HG02642 (cell line): ENCODE measurements at regions not wholly inside any gene's neighbourhood (a gene's known extent, or its start where the extent isn't known, plus 50 kb on each side); places are given as distances from the start of the nearest gene placed in this dataset.

ENCODE experiments used
- ATAC-seq: cut with Tn5 transposase; IDR thresholded peaks from one replicate; pipeline ENCODE4 v1.9.1; 2021; ENCODE audit warnings: mild to moderate bottlenecking; ENCODE audit not compliant: unreplicated experiment, poor library complexity

DNA sequence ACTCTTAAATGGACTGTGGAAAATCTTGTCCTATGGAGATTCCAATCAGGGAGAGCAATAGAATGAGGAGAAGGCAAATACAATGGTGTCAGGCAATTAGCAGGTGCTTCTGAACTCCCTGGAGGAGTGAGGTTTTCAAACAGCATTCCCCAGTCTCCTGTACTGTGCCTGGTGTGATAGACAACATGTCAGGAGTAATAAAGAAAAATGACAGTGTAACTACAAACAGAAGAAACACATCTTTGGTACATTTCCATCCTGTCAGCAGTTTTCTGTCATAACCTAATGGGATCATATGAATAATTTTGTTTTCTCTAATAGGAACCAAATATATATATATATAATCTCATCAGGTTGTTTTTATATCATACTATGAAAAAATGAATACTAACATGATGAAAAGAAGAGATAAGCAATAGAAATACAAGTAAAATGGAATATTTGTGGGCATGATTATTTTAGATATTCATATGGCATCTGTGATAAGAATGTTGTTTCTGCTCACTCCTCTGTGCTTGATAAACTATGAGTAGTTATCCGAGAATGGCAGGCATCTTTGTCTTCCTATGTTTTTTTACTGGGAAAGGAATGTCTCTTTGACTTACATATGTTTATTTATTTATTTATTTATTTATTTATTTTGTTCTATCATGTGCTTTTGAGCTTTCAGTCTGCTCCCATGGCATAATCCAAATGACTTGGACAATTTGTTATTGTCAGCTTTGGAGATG, 441.7 kb downstream of the TXNL1 start:
- no peak for ATAC-seq

DNA sequence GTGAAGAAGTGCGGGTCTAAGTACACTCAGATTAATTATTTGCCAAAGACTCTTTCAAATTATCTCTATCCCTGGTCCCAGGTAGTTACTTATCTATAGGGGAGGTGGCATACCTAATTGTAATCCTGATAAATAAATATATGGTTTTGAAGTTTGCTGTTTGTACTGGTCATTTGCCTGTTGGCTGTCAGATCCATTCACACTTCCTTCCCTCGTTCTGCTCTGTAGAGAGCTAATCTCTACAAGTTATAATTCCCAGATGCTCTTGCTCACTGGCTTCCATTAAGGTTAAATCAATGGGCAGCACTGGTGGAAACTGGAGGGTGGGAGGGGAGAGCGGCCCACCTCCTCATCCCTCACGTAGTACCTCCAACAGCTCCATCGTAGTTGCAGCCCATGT, 447.1 kb downstream of the TXNL1 start:
- ATAC-seq: no peak

DNA sequence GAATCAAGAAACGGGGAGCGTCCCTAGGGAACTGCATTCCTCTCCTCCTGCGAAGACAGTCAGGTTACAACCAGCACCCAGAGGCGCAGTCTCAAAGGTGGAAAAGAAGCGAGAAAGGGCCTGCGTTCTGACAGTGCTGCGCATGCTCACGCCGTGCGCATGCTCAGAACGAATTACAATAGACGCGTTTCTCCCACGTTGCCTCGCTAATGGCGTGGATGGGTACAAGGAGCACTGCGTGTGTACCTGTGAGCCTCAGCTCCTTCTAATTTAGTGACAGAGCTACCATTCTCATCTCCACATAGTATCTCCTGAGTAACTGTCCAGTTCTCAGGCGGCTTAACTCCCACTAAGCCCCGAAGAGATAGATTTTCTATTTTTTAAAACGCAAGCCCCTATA, 448.8 kb downstream of the TXNL1 start:
- no peak for ATAC-seq

DNA sequence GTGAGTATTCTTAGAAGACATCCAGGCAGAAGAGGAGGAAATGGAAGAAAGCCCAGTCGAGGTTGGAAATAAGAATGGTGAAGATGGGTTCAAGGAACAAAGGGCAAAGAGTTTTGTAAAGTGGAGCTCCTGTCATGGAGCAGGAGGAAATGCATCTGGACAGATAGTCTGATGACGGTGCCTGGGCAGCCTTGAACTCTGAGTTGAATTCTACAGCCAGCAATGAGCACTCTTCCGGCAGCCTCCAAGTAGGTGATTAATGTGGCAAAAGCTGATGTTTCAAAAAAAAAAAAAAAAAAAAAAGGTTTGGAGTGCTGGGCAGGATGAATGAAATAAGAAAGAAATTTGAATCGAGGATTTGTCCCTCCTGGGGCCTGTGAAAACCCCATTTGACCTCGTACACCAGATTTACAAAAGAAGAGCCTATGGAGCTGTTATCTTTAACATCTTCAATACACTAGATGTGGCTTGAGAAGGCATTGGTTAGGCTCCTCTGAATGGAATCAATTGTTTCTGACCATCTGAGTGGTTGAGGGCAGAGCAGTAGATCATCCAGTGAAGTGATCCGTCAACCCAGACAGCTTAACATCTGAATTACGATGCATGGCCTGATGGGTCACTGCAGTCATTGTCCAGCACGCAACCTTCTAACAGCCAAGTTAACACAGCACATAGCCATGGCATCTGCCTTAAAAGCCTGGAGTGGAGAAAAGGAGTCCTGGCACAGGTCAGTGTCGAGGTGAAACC, 449.7 kb downstream of the TXNL1 start:
- ATAC-seq: no peak

DNA sequence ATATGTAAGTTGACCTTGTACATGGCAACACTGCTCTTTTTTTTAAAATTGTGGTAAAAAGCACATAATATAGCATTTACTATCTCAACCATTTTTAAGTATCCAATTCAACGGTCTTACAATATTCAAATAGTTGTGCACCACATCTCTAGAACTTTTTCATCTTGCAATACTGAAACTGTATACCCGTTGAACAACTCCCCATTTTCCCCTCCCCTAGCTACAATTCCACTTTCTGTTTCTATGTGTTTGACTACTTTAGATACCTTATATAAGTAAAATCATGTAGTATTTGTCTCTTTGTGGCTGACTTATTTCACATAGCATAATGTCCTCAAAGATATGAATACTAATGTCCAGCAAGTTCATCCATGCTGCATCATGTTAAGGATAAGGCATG, 452.1 kb downstream of the TXNL1 start:
- no peak for ATAC-seq

DNA sequence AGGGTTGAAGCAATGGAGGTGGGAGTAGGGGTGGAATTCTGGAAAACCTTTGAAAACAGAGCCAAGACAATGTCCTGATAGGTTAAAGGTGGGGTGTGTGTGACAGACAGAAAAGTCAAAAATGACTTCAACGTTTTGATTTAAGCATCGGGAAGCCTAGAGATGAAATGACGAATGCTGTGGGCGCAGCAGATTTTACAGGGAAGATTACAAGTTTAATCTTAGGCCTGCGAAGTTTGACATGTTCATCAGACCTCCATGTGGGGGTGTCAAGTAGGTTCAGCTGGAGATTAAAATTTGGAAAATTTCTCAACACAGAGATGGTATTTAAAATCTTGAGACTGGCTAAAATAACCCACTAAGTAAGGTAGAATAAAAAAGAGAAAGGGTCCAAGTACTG, 453.3 kb downstream of the TXNL1 start:
- no peak for ATAC-seq

DNA sequence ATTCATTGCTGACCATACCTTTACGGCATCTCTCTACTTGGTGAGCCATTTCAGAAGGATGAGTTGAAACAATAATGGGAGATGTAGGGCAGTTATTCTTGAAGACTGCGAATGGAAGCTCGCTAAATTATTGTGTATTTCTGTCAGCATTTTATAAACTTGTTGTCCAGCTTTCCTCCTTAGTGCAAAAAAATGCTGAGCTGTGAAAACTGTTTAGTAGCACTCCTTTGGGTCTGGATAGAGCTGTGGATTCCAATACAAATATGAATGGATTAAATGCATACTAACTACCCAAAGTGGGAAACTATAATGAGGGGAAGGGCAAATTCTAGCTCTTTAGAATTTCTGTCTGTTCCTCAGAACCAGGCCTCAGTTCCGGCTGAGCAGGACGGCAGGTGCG, 461.6 kb downstream of the TXNL1 start:
- ATAC-seq: no peak

DNA sequence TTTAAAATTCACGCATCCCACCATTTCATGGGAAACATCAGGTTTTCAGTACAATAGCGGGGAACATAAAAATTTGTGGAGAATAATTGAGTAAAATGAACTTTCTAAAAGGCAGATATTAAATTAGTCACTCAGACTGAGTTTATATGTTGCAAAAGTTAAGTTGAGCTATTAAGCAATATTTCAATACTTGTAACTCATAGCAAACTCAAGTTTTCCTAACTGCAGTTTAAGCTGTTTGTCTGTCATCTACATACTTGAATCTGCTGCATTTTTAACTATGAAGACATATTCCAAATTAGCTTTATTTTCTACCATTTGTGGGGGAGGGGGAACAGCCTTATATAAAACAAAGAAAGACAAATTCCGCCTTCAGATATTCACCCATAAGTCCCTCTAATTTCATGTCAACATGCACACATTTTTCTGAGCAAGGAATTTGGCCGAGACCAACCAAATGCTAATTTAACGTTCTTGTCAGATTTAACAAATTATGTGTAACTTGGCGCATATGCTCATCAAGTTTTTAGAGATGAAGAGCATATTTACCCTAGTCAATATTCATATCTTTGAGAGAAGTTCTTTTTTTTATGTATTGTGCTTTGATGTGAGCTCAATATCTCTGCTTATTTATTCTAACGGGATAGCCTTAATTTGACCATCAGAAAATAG, 462.9 kb downstream of the TXNL1 start:
- ATAC-seq: no peak

DNA sequence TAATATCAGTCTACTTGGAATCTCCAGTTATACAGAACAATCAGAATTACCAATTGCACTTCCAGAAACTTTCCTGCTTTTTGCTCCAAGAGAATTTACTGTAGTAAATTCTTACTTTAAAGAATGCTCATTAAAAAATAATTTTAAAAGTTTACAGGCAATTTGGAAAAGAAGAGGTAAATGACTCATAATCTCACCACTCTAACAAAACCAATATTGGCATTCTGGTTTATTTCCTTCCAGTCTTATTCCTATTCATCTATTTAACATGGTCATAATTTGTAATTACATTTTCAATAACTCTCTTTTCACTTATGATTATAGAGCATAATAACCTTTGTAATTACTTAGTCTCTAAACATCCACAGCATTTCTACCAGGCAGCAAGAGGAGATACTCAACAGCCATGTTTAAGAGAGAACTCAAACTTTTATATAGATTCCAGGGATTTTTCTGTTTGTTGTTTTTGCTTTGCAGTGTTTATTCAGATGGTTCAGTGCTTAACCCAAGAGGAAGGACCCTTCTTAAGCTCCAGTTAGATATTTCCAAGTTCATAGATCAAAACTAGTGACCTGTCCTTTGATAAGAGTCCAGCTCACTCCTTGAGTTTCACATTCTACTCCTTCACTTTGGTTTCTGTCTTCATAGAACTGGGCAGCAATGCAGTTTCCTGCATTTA, 464.7 kb downstream of the TXNL1 start:
- no peak for ATAC-seq

DNA sequence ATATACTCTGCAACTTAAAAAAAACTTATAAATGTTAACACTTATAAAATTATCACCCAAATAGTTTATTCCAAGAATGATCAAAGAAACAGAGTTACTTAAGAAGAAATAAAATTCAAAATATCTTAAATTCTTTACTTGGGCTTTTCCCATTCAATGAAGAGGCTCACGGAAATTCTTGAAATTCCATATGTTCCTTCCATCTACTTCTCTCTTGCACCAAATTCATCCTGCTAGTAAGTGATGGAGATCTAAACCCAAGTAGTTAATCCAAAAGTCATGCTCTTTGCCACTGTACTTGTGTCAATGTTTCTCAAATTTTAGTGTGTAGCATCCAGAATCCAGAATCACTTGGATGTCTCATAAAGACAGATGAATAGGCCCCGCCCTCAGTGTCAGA, 465.9 kb downstream of the TXNL1 start:
- ATAC-seq: no peak

DNA sequence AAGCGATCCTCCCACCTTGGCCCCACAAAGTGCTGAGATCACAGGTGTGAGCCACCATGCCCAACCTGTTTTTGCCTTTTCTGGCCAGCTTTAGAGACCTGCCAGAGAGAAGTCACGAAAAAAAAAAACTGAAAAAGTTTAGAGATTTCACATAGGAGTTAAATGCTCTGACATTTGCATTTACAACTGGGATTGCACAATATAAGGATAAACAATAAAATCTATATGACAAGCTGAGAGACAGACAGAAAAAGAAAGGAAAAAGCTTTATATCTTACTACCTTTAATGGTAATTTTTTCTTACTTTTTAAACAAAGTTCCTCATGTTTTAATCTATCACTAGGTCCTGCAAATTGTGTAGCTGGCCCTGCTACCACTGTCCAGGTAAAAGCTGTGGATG, 466.5 kb downstream of the TXNL1 start:
- no peak for ATAC-seq

DNA sequence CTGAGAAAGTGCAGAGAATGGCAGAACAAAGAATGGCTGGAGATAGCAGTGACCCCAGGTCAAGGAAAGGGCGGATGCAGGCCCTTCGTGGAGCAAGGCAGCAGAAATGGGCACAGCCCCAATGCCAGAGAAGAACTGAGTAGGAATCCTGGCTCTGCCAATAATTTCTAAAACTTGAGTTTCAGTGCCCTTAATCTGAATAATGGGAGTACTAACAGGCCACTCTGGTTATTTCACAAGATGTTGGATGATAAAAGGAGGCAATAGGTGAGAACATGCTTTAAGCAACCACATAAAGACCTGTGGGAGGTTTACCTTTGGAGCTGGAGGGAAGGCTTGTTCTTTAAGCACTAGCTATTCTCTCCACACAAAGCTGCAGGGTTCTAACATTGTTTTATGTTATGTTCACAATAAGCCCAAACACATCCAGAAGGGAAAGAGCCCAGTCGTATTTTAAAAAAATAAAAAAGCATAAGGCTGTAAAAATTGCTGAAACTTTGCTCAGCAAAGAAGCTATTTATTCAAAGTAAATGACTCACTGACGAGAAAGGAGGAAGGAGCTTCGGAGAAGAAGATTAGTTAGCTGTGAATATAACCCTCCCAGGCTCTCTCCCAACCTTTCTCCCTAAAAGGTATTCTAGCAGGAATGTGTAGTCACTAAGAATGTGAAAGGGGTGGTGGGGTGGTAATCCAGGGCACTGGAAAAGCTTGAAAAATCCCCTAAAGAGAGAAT, 470.2 kb downstream of the TXNL1 start:
- no peak for ATAC-seq

DNA sequence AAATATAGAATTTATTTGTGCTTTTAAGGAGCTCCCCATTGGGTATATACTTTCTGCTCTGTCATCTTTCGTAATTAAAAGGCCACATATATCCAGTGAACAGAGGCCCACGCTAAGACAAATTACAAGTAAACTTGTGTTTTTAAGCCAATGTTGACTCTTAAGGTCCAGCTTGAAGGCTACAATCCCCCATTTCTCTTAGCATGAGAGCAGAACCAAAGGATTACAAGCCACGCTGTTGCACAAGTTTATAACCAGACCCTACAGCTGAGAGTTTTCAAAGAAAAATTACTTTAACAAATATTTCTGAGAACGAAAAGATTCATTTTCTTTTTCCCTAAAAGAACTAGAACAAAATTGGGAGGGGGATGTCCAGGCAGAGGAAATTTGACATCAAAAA, 471.0 kb downstream of the TXNL1 start:
- ATAC-seq: no peak

DNA sequence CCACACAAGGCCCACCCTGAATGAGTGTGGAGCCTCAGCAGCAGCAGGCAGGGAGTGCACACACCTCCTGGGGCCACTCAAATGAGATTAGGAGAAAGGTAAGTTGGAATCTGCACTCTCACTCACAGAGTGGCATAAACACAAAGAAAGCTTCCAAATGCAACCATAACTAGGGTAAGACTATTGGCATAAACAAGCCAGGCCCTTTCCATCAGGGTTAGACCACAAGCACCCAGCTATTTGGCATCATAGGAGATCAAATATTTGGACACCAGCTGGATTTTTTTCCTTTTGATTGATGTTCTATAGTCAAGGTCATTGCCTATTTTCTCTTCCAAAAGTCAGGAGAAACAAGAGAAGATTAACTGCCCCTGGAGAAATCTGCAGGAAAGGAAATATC, 471.5 kb downstream of the TXNL1 start:
- ATAC-seq: no peak

DNA sequence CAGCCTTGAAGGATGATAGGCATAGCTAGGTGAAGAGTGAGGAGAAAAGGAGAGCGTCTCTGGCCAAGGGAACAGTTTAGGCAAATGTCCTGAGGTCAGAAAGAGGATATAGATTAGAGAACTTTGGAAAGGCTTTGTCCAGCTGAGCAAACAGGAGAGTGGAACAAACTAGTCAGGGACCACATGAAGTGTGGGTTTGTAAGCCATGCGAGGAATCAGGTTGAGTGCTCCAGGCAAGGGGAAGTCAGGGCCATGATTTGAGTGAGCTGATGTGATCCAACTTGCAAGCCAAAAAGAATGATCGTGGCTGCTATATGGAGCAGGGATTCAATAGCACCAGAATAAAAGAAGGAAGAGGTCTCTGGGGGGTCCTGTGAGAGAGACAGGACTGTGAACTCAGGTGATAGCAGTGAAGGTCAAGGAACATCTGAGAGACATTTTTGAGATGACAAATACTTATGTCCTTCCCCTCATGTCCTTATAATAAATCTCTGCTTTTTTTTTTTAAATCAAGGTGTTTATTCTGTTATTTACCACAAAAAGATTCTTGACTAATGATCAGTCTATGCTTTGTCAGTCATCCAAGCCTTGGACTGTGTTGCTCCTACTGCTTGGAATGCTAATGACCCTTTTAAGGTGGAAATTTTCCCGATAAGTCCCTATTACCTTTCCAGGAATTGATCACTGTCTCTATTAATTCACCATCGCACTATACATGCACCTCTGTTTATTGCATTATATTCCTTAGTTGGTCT, 472.6 kb downstream of the TXNL1 start:
- no peak for ATAC-seq

DNA sequence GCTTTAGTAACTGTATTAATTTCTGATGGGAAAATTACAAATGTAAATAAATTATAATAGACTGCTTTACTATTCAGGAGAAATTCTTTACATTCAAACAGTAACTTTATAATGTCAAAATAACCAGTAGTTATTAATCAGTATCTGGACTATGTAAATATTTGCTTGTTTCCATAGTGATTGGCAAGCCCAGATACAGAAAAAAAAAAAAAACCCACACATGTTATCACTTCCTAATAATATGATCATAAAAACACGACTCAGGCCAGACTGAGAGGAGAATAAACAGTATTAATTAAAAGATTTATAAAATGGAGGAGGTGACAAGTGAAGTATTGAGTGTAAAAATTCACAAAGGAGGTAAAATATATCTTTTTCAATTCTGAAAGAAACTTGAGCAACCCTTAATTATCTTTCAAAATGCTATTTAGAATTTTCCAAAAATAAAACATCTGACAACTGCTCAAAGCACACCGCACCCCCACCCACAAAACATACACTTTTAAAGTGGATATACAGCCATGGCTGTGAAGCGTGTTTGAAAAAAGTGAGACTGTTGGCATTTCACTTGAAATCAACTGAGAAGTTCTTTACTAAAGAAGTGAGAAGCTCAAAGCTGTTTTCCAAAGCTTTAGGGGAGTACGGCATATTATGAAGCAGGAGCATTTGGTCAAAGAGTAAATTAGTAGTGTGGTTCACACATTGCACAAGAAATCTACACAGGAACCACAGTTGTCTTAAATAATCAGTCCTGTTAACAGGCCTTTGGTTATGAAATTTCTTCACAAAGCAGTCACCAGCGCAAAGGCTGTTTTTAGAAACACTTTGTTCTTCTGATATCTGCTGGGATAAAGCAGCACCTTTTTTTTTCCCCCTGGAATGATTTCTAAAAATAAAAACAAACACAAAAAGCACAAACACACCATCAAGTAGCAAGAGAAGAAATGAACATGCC, 475.8 kb downstream of the TXNL1 start:
- no peak for ATAC-seq

DNA sequence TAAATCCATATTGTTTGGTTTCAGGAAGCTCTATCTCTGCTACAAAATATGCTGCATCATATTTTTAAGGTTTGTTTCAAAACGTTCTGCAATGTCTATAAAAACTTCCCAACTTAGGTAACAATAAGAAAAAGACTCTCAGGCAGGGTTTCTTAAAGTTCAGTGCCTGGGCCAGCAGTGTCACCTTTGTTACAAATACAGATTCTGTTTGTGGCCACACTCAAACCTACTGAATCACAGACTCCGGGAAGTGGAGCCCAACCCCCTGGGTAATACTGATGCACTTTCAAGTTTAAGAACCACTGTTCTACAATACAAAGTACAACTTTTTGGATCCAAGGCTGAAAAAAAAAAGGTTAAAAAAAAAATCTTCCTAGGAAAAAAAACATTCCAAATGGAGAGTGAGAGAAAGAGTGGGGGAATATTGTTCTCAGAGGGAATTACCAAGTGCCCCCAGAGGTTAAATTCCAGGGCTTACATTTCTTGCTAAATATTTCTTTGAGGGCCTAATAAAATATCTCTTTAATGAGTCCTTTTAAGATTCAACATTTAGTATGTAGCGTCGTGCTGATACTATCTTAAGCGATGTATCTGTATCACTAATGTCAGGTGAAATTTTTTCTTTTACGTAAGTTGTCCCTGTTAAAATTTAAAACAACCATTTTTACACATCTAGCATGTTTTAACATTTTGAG, 476.7 kb downstream of the TXNL1 start:
- no peak for ATAC-seq

DNA sequence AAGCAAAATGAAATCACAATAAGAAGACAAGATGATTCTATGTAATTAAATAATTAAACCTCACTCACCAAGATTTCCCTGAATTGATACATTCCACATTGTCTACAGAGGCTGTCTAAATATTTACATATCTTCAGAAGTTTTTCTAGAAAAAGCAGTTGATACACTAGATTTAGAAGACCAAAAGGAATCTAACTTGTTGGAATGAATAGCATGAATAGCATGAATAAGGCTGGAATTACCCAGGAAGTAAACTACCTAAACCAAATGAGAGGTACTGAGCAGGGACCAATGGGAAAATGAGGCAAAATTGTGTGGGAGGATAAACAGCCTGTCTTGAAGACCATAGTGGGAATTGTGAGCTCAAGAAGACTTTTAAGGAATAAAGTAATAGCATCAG, 479.7 kb downstream of the TXNL1 start:
- ATAC-seq: no peak
